ENCODE measurements at regions not wholly inside any gene's neighbourhood (a gene's known extent, or its start where the extent isn't known, plus 50 kb on each side); places are given as distances from the start of the nearest gene placed in this dataset.

- Mint-ChIP-seq H3K4me1 (no peaks in the 10 kb centered on the region), H3K27ac (no peak overlapping the region), H3K4me3 (no peak overlapping the region), H3K36me3 (ENCODE audit: low read depth) (peaks cover 1% of the 10 kb centered on the region), H3K9me3 (peaks cover 6% of the 10 kb centered on the region), H3K27me3 (ENCODE audit: insufficient read depth) (no peaks in the 10 kb centered on the region)
- Histone ChIP-seq H3K27ac (ENCODE audit: low read depth, low read length) (no peak overlapping the region), H3K9ac (ENCODE audit: extremely low read depth, low read length, poor library complexity, severe bottlenecking) (no peak overlapping the region), H3K27me3 (ENCODE audit: control insufficient read depth, insufficient read depth, low read length, poor library complexity, severe bottlenecking) (no peaks in the 10 kb centered on the region), H3K4me3 (ENCODE audit: low read length) (no peak overlapping the region), H3K9me3 (ENCODE audit: control insufficient read depth, low read length) (peaks cover 15% of the 10 kb centered on the region), H3K36me3 (ENCODE audit: control insufficient read depth, insufficient read depth, low read length) (no peaks in the 10 kb centered on the region), H3K4me1 (ENCODE audit: control insufficient read depth, insufficient read depth, low read length) (no peaks in the 10 kb centered on the region)
- DNase-seq = no peak
- 80 to 100% methylated on average over 4 of the region's 4 CpGs for WGBS, 2 experiments (ENCODE audit: insufficient coverage in 1 of 2, insufficient read length in 1 of 2)
- no peak for TF ChIP-seq CTCF (conservative IDR thresholded peaks at IDR 0.05)
Observed at GRCh38 chr2:77864426-77864825, 342.2 kb upstream of the LRRTM4 start.

- Histone ChIP-seq H3K4me3 (ENCODE audit: low read length) (no peak overlapping the region), H3K36me3 (ENCODE audit: control insufficient read depth, insufficient read depth, low read length) (no peaks in the 10 kb centered on the region), H3K27ac (ENCODE audit: low read depth, low read length) (no peak overlapping the region), H3K9ac (ENCODE audit: extremely low read depth, low read length, poor library complexity, severe bottlenecking) (no peak overlapping the region), H3K27me3 (ENCODE audit: control insufficient read depth, insufficient read depth, low read length, poor library complexity, severe bottlenecking) (no peaks in the 10 kb centered on the region), H3K4me1 (ENCODE audit: control insufficient read depth, insufficient read depth, low read length) (no peaks in the 10 kb centered on the region), H3K9me3 (ENCODE audit: control insufficient read depth, low read length) (no peaks in the 10 kb centered on the region)
- TF ChIP-seq CTCF (conservative IDR thresholded peaks at IDR 0.05) = no peak
- Mint-ChIP-seq H3K36me3 (ENCODE audit: low read depth) (peaks cover 1% of the 10 kb centered on the region), H3K27ac (no peak overlapping the region), H3K27me3 (ENCODE audit: insufficient read depth) (no peaks in the 10 kb centered on the region), H3K9me3 (peaks cover 4% of the 10 kb centered on the region), H3K4me3 (no peak overlapping the region), H3K4me1 (no peaks in the 10 kb centered on the region)
- 88 to 90% methylated on average over 2 to 3 of the region's 3 CpGs for WGBS, 2 experiments (ENCODE audit: insufficient coverage in 1 of 2, insufficient read length in 1 of 2)
- no peak for DNase-seq
Observed at GRCh38 chr2:77866661-77867060, 344.5 kb upstream of the LRRTM4 start.

DNA sequence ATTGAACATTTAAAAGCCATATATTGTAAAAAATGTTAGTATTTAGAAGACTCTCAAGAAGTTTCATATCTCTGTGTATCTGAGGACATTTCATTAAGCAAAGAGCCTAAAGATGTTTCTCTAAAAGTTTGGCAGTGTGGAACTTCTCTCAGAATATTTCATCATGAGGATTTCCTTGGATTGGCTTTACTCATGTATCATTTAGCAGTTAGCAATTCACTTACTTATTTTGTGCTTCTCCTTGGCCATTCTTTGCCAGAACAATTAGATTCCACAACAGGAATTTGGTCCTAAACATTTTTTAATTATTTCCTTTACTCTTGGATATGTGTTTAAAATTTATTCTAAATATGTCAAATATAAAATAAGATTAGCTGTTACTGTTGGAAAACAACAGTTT, 345.0 kb upstream of the LRRTM4 start:
- Histone ChIP-seq H3K27me3 (ENCODE audit: control insufficient read depth, insufficient read depth, low read length, poor library complexity, severe bottlenecking) (no peaks in the 10 kb centered on the region), H3K4me1 (ENCODE audit: control insufficient read depth, insufficient read depth, low read length) (no peaks in the 10 kb centered on the region), H3K9me3 (ENCODE audit: control insufficient read depth, low read length) (no peaks in the 10 kb centered on the region), H3K27ac (ENCODE audit: low read depth, low read length) (no peak overlapping the region), H3K4me3 (ENCODE audit: low read length) (no peak overlapping the region), H3K9ac (ENCODE audit: extremely low read depth, low read length, poor library complexity, severe bottlenecking) (no peak overlapping the region), H3K36me3 (ENCODE audit: control insufficient read depth, insufficient read depth, low read length) (no peaks in the 10 kb centered on the region)
- Mint-ChIP-seq H3K4me3 (no peak overlapping the region), H3K9me3 (peaks cover 4% of the 10 kb centered on the region), H3K27ac (no peak overlapping the region), H3K36me3 (ENCODE audit: low read depth) (peaks cover 1% of the 10 kb centered on the region), H3K4me1 (no peaks in the 10 kb centered on the region), H3K27me3 (ENCODE audit: insufficient read depth) (no peaks in the 10 kb centered on the region)
- no peak for DNase-seq
- no peak for TF ChIP-seq CTCF (conservative IDR thresholded peaks at IDR 0.05)
